CD4-positive, alpha-beta T cell (primary cell): ENCODE measurements at regions not wholly inside any gene's neighbourhood (a gene's known extent, or its start where the extent isn't known, plus 50 kb on each side); places are given as distances from the start of the nearest gene placed in this dataset.

Experiments used
- ATAC-seq: fragments of 200-7000 bp; cut with Tn5 transposase; one replicate; pipeline ENCODE4 v1.10.0; 2022; ENCODE audit warnings: mild to moderate bottlenecking; ENCODE audit not compliant: poor library complexity
- CTCF ChIA-PET: fragments of 350-600 bp; sonication (Branson Sonifier 250); formaldehyde crosslinking; loops from one replicate; lab custom pipeline; 2021; ENCODE audit warnings: antibody characterized with exemption, inconsistent platforms; lab: Charles Lee
- POLR2A ChIA-PET: fragments of 350-600 bp; sonication (Branson Sonifier 250); formaldehyde crosslinking; loops from one replicate; lab custom pipeline; 2021; ENCODE audit warnings: antibody characterized with exemption, inconsistent platforms; lab: Charles Lee
- DNase-seq, 14 experiments: peaks; one replicate each; pipeline ENCODE4 v3.0.0-alpha.2; 2013 to 2020; ENCODE audit warnings: mixed read lengths in 2 of 14
- H3K27ac ChIP-seq, 2 donors: one replicate each; pipeline versions ENCODE4 v1.5.1 to v1.7.0; 2013; ENCODE audit warnings: low read length in 2 of 2, low read depth in 1 of 2, mild to moderate bottlenecking in 1 of 2
- H3K27me3 ChIP-seq, 2 experiments: 1 replicate in 1 of 2; 2 replicates in 1 of 2; pipeline versions ENCODE4 v1.6.1 to v1.7.0; 2013; ENCODE audit warnings: low read length in 2 of 2, control low read depth in 1 of 2, mild to moderate bottlenecking in 1 of 2, moderate library complexity in 1 of 2; ENCODE audit not compliant: insufficient read depth in 2 of 2, control insufficient read depth in 1 of 2
- H3K36me3 ChIP-seq: one replicate; pipeline ENCODE4 v1.6.1; 2013; ENCODE audit warnings: low read length, control low read depth; ENCODE audit not compliant: insufficient read depth
- H3K4me1 ChIP-seq: one replicate; pipeline ENCODE4 v1.6.1; 2013; ENCODE audit warnings: low read length, control low read depth; ENCODE audit not compliant: insufficient read depth
- H3K4me3 ChIP-seq: one replicate; pipeline ENCODE4 v1.5.1; 2013; ENCODE audit warnings: mild to moderate bottlenecking, low read length, moderate library complexity
- H3K9me3 ChIP-seq, 2 experiments: 1 replicate in 1 of 2; 2 replicates in 1 of 2; pipeline versions ENCODE4 v1.6.1 to v1.7.0; 2013; ENCODE audit warnings: low read length in 2 of 2, mild to moderate bottlenecking in 2 of 2, control low read depth in 1 of 2, moderate library complexity in 1 of 2; ENCODE audit not compliant: control insufficient read depth in 1 of 2, insufficient read depth in 1 of 2
- H3K27ac Mint-ChIP-seq: one replicate; pipeline ENCODE4 v1.8.0; 2020; ENCODE audit warnings: mixed read lengths
- H3K27me3 Mint-ChIP-seq: one replicate; pipeline ENCODE4 v1.8.0; 2021; ENCODE audit warnings: mixed read lengths
- H3K36me3 Mint-ChIP-seq: one replicate; pipeline ENCODE4 v1.8.0; 2021; ENCODE audit warnings: low read depth, mixed read lengths
- H3K4me1 Mint-ChIP-seq: one replicate; pipeline ENCODE4 v1.8.0; 2021; ENCODE audit warnings: low read depth, mixed read lengths
- H3K4me3 Mint-ChIP-seq: one replicate; pipeline ENCODE4 v1.8.0; 2020; ENCODE audit warnings: mild to moderate bottlenecking, mixed read lengths
- H3K9me3 Mint-ChIP-seq: one replicate; pipeline ENCODE4 v1.8.0; 2020; ENCODE audit warnings: mixed read lengths
- CTCF ChIP-seq: fragments of 200-600 bp; IDR thresholded peaks from one replicate; pipeline ENCODE4 v1.8.0; 2022; ENCODE audit warnings: antibody characterized with exemption, mild to moderate bottlenecking
- intact Hi-C, 2 experiments: fragments of 100-400 bp; cut with DNase I in 1 of 2; cut with micrococcal nuclease in 1 of 2; formaldehyde crosslinking; loops; one replicate each; pipeline versions ENCODE4 v1.15.1 to v1.9.0; 2023 to 2025; cut with DNase I, micrococcal nuclease

- Mint-ChIP-seq H3K9me3 (peaks cover 5% of the 10 kb centered on the region), H3K4me1 (no peaks in the 10 kb centered on the region), H3K27me3 (no peaks in the 10 kb centered on the region), H3K36me3 (no peaks in the 10 kb centered on the region), H3K27ac (no peak overlapping the region), H3K4me3 (no peak overlapping the region)
- no peak for TF ChIP-seq CTCF
- no peaks in the 10 kb centered on the region for H3K4me1 ChIP-seq
- intact Hi-C loops, result no loop called here
- H3K27me3 ChIP-seq, result no peaks in the 10 kb centered on the region
- H3K4me3 ChIP-seq, result no peak overlapping the region
- H3K36me3 ChIP-seq, result no peaks in the 10 kb centered on the region
- ATAC-seq (no peak), DNase-seq (no peak)
- ChIA-PET CTCF (no interaction called here), POLR2A (no interaction called here)
- no peak overlapping the region for H3K27ac ChIP-seq
- peaks cover 0 to 3% of the 10 kb centered on the region in 2 experiments for H3K9me3 ChIP-seq
Observed at GRCh38 chr4:20085653-20086052, 166.1 kb upstream of the SLIT2 start.

GRCh38 chr4:20085156-20085555, 166.5 kb upstream of the SLIT2 start:
- ChIA-PET CTCF (no interaction called here), POLR2A (no interaction called here)
- DNase-seq (no peak), ATAC-seq (no peak)
- no peak overlapping the region for H3K4me3 Mint-ChIP-seq
- H3K27me3 ChIP-seq, result no peaks in the 10 kb centered on the region
- no peak overlapping the region for H3K4me3 ChIP-seq
- no peak overlapping the region for H3K27ac Mint-ChIP-seq
- peaks cover 5% of the 10 kb centered on the region for H3K9me3 Mint-ChIP-seq
- H3K36me3 Mint-ChIP-seq, result no peaks in the 10 kb centered on the region
- H3K4me1 ChIP-seq, result no peaks in the 10 kb centered on the region
- H3K4me1 Mint-ChIP-seq, result no peaks in the 10 kb centered on the region
- no peak for TF ChIP-seq CTCF
- no peaks in the 10 kb centered on the region for H3K36me3 ChIP-seq
- H3K9me3 ChIP-seq, result peaks cover 0 to 3% of the 10 kb centered on the region in 2 experiments
- intact Hi-C loops, result no loop called here
- no peak overlapping the region for H3K27ac ChIP-seq
- no peaks in the 10 kb centered on the region for H3K27me3 Mint-ChIP-seq

- Histone ChIP-seq H3K27ac (no peak overlapping the region), H3K27me3 (no peaks in the 10 kb centered on the region), H3K4me1 (no peaks in the 10 kb centered on the region), H3K36me3 (no peaks in the 10 kb centered on the region), H3K4me3 (no peak overlapping the region), H3K9me3 (peaks cover 0 to 3% of the 10 kb centered on the region in 2 experiments)
- no peak overlapping the region for H3K4me3 Mint-ChIP-seq
- no peak for TF ChIP-seq CTCF
- no peaks in the 10 kb centered on the region for H3K27me3 Mint-ChIP-seq
- ATAC-seq (no peak), DNase-seq (no peak)
- H3K27ac Mint-ChIP-seq, result no peak overlapping the region
- no peaks in the 10 kb centered on the region for H3K36me3 Mint-ChIP-seq
- H3K4me1 Mint-ChIP-seq, result no peaks in the 10 kb centered on the region
- ChIA-PET CTCF (no interaction called here), POLR2A (no interaction called here)
- intact Hi-C loops, result no loop called here
- peaks cover 5% of the 10 kb centered on the region for H3K9me3 Mint-ChIP-seq
Observed at GRCh38 chr4:20084488-20084887, 167.2 kb upstream of the SLIT2 start.
